ENCODE measurements at regions not wholly inside any gene's neighbourhood (a gene's known extent, or its start where the extent isn't known, plus 50 kb on each side); places are given as distances from the start of the nearest gene placed in this dataset.

GRCh38 chr6:167442796-167443680 lies 118.2 kb downstream of the TTLL2 start:
- Histone ChIP-seq H3K79me2 (ENCODE audit: control insufficient read depth, insufficient read depth, low read length) (no peaks in the 10 kb centered on the region), H3K27ac (ENCODE audit: extremely low read depth, low read depth, low read length) (no peak overlapping the region), H3K36me3 (ENCODE audit: control insufficient read depth, insufficient read depth, low read length) (no peaks in the 10 kb centered on the region), H3K9me3 (replicated peaks; ENCODE audit: control insufficient read depth, insufficient read depth, low read depth, low read length) (no peaks in the 10 kb centered on the region), H3K4me1 (replicated peaks in 1 of 2; ENCODE audit: control insufficient read depth in 2 of 2, insufficient read depth in 2 of 2, low read length in 2 of 2) (no peaks in the 10 kb centered on the region), H3K27me3 (ENCODE audit: control insufficient read depth in 2 of 2, insufficient read depth in 2 of 2, low read length in 2 of 2) (peaks cover 48 to 66% of the 10 kb centered on the region in 2 experiments), H3K9ac (ENCODE audit: insufficient read depth in 1 of 2, low read depth in 2 of 2, low read length in 2 of 2) (no peak overlapping the region), H4K20me1 (replicated peaks; ENCODE audit: control insufficient read depth, insufficient read depth, low read length) (no peaks in the 10 kb centered on the region), H3K4me2 (ENCODE audit: insufficient read depth, low read length) (no peak overlapping the region), H3K9me1 (ENCODE audit: control insufficient read depth, insufficient read depth, low read length) (no peaks in the 10 kb centered on the region), H3K4me3 (no peak overlapping the region), H2AFZ (ENCODE audit: low read depth, low read length) (no peak overlapping the region)
- intact Hi-C loops (cut with micrococcal nuclease) (no loop called here), in situ Hi-C loops (cut with MboI) (no loop called here)
- no TSS peak for BruUV-seq (replicated peaks)
- DNase-seq (ENCODE audit: extremely low read depth in 1 of 4, low spot score in 3 of 4) (no peak), FAIRE-seq (peak; percentile 69), ATAC-seq (no peak)
- POLR2A ChIA-PET: no interaction called here
- 2% methylated on average over 15 of the region's 15 CpGs for WGBS (ENCODE audit: insufficient coverage, low coverage, missing lambda C conversion rate)
- CTCF ChIA-PET (ENCODE audit: low intra/inter-chr PET ratio): no interaction called here
- TF ChIP-seq MEIS2 (IDR thresholded peaks at IDR 0.05; ENCODE audit: partially characterized antibody) (no peak), PREB (CRISPR knock-in tag; IDR thresholded peaks at IDR 0.05) (no peak), E2F4 (CRISPR knock-in tag; IDR thresholded peaks at IDR 0.05; ENCODE audit: low read depth) (no peak), NFXL1 (CRISPR knock-in tag; IDR thresholded peaks at IDR 0.05) (no peak), ATF2 (CRISPR knock-in tag; IDR thresholded peaks at IDR 0.05) (no peak), ZNF518B (CRISPR knock-in tag; IDR thresholded peaks at IDR 0.05) (no peak), ZNF583 (CRISPR knock-in tag; IDR thresholded peaks at IDR 0.05) (no peak), DLX4 (CRISPR knock-in tag; IDR thresholded peaks at IDR 0.05) (no peak), SMAD3 (CRISPR knock-in tag; conservative IDR thresholded peaks at IDR 0.05) (no peak), MXD1 (CRISPR knock-in tag; IDR thresholded peaks at IDR 0.05; ENCODE audit: borderline replicate concordance, poor library complexity, severe bottlenecking) (no peak), ZNF277 (CRISPR knock-in tag; IDR thresholded peaks at IDR 0.05; ENCODE audit: borderline replicate concordance) (no peak)
